Spleen (tissue), 11 donors: ENCODE measurements at regions not wholly inside any gene's neighbourhood (a gene's known extent, or its start where the extent isn't known, plus 50 kb on each side); places are given as distances from the start of the nearest gene placed in this dataset.

ENCODE experiments used
- DNase-seq: peaks from one replicate; pipeline ENCODE4 v3.0.0-alpha.2; 2020
- H3K27ac ChIP-seq, 8 donors: fragments of 200-600 bp; sonication (generic) in 7 of 8; 1 replicate in 4 of 8; 2 replicates in 4 of 8; pipeline versions ENCODE4 v1.5.0 to v1.8.0; 2016 to 2021; ENCODE audit warnings: inconsistent platforms in 4 of 8, mild to moderate bottlenecking in 4 of 8, moderate library complexity in 1 of 8
- H3K27me3 ChIP-seq, 7 donors: fragments of 200-600 bp; sonication (generic) in 6 of 7; replicated peaks in 1 of 7; 1 replicate in 4 of 7; 2 replicates in 3 of 7; pipeline versions ENCODE4 v1.5.0 to v1.8.0; 2016 to 2021; ENCODE audit warnings: inconsistent platforms in 3 of 7, mild to moderate bottlenecking in 1 of 7
- H3K36me3 ChIP-seq, 6 donors: fragments of 200-600 bp; sonication (generic) in 5 of 6; 1 replicate in 4 of 6; 2 replicates in 2 of 6; pipeline versions ENCODE4 v1.5.0 to v1.8.0; 2016 to 2021; ENCODE audit warnings: inconsistent platforms in 2 of 6
- H3K4me1 ChIP-seq, 6 donors: fragments of 200-600 bp; sonication (generic) in 5 of 6; 1 replicate in 3 of 6; 2 replicates in 3 of 6; pipeline versions ENCODE4 v1.5.0 to v1.8.0; 2016 to 2021; ENCODE audit warnings: inconsistent platforms in 3 of 6
- H3K4me3 ChIP-seq, 8 donors: fragments of 200-600 bp; sonication (generic) in 7 of 8; 1 replicate in 4 of 8; 2 replicates in 4 of 8; pipeline versions ENCODE4 v1.5.0 to v1.8.0; 2016 to 2021; ENCODE audit warnings: inconsistent platforms in 4 of 8, mild to moderate bottlenecking in 4 of 8, moderate library complexity in 2 of 8
- H3K9me3 ChIP-seq, 8 donors: fragments of 200-600 bp; sonication (generic) in 7 of 8; 1 replicate in 4 of 8; 2 replicates in 4 of 8; pipeline versions ENCODE4 v1.5.0 to v1.8.0; 2016 to 2021; ENCODE audit warnings: inconsistent platforms in 4 of 8
- POLR2A ChIP-seq, 3 donors: fragments of 450-650 bp; IDR thresholded peaks; one replicate each; pipeline ENCODE4 v1.5.1; 2017; ENCODE audit warnings: antibody characterized with exemption in 3 of 3, mild to moderate bottlenecking in 1 of 3
- POLR2AphosphoS5 ChIP-seq, 3 donors: sonication (generic); formaldehyde crosslinking; IDR thresholded peaks; one replicate each; pipeline ENCODE4 v1.5.1; 2017; ENCODE audit warnings: antibody characterized with exemption in 3 of 3
- WGBS, 5 donors: extraction: QIAGEN DNeasy Blood & Tissue Kit in 3 of 5; methylation state at CpG; one replicate each; pipeline versions ENCODE4 v1.1.5 to v1.1.7; 2013 to 2018; 5-methylcytosine and 5-hydroxymethylcytosine counted together
- intact Hi-C: fragments of 100-400 bp; cut with DNase I; formaldehyde crosslinking; loops from one replicate; pipeline ENCODE4 v1.15.0; 2023; ENCODE audit warnings: low total_unique reads
- TF ChIP-seq, protein P1 (sequence below), 11 experiments: fragments of 200-600 bp in 7 of 11; fragments of 450-650 bp in 4 of 11; sonication (generic) in 4 of 11; IDR thresholded peaks in 8 of 11; conservative IDR thresholded peaks in 3 of 11; 1 replicate in 7 of 11; 2 replicates in 4 of 11; pipeline versions ENCODE4 v1.4.0 to v1.8.0; 2016 to 2021; ENCODE audit warnings: antibody characterized with exemption in 11 of 11, inconsistent platforms in 4 of 11, mild to moderate bottlenecking in 1 of 11
- donor health status: healthy with polysubstance abuse.
- donor health status: DM: no; HTN: no; CAD: no; lungs with moderate emphysema.
- donor health status: DM: no; HTN: no; CAD: no.
- donor health status: Bipolar disorder and iron deficiency.
- donor health status: healthy.
- donor health status: DM: no; HTN: no; CAD: no.
- donor health status: DM: yes; HTN: yes; CAD: no.

DNA sequence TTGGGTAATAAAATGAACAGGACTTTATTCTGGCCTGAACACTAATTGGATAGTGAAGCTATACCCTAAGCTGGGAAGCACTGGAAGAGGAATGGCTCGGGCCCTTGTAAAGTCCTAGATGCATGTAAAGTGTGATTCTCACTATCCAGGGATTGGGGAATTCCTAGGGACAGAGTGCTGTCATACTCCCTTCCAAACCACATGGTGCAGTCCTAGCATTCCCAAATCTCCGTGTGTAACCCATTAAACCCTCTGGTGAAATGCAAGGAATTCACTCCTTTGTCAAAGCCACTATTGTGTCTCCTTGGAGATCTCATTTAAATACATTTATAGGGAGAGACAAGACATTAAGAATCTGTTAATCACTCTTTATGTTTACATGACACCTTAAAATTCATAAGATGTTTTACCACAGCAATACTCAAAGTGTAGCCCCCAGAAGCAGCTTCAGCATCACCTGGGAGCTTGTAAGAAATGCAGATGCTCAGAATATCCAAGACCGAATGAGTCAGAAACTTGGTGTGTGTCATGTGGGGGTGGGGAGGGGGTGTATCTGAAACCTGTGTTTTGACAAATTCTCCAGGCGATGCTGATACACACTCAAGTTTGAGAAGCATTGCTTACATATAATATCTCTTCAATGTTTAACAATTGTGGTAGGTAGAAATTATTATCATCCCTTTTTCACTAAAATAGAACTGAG lies 121.8 kb upstream of the NPHP3 start:
- TF ChIP-seq POLR2AphosphoS5 (IDR thresholded peaks at IDR 0.05) (no peak), POLR2A (IDR thresholded peaks at IDR 0.05) (no peak)
- TF ChIP-seq, protein P1, sequence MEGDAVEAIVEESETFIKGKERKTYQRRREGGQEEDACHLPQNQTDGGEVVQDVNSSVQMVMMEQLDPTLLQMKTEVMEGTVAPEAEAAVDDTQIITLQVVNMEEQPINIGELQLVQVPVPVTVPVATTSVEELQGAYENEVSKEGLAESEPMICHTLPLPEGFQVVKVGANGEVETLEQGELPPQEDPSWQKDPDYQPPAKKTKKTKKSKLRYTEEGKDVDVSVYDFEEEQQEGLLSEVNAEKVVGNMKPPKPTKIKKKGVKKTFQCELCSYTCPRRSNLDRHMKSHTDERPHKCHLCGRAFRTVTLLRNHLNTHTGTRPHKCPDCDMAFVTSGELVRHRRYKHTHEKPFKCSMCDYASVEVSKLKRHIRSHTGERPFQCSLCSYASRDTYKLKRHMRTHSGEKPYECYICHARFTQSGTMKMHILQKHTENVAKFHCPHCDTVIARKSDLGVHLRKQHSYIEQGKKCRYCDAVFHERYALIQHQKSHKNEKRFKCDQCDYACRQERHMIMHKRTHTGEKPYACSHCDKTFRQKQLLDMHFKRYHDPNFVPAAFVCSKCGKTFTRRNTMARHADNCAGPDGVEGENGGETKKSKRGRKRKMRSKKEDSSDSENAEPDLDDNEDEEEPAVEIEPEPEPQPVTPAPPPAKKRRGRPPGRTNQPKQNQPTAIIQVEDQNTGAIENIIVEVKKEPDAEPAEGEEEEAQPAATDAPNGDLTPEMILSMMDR (IDR thresholded peaks at IDR 0.05 in 8 of 11, conservative IDR thresholded peaks at IDR 0.05 in 3 of 11): no peak
- no peaks in the 10 kb centered on the region for H3K4me1 ChIP-seq
- intact Hi-C loops: no loop called here
- H3K4me3 ChIP-seq: no peak overlapping the region
- 61 to 75% (median 71%) methylated on average over 4 of the region's 4 CpGs for WGBS, 5 donors
- H3K27ac ChIP-seq: no peak overlapping the region
- H3K36me3 ChIP-seq: no peaks in the 10 kb centered on the region
- DNase-seq: no peak
- no peaks in the 10 kb centered on the region for H3K27me3 ChIP-seq
- no peaks in the 10 kb centered on the region for H3K9me3 ChIP-seq

- Histone ChIP-seq H3K36me3 (no peaks in the 10 kb centered on the region), H3K27ac (no peak overlapping the region), H3K4me1 (no peaks in the 10 kb centered on the region), H3K27me3 (no peaks in the 10 kb centered on the region), H3K9me3 (no peaks in the 10 kb centered on the region), H3K4me3 (no peak overlapping the region)
- no peak for DNase-seq
- no peak for TF ChIP-seq POLR2AphosphoS5 (IDR thresholded peaks at IDR 0.05)
- intact Hi-C loops: no loop called here
- 73 to 83% (median 81%) methylated on average over 3 of the region's 3 CpGs for WGBS, 5 donors
Measured at GRCh38 chr3:132843349-132843748, 121.1 kb upstream of the NPHP3 start.

DNA sequence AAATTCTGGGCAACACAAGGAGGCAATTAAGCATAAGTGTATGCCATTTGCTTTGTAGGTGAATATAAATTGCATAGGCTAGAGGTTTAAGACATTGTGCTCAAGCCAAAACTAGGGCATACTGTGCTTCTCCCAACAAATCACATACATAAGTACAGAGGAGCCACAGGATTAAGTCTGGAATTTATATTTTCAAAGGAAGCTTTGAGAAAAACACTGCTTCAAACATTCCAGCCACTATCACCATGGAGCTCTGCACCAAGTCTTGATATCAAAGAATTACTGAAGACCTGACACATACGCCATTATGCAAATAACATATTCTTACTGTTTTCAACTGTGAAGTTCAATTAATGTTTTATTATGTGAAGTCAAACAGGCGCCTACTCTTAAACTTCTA lies 119.4 kb upstream of the NPHP3 start:
- Histone ChIP-seq H3K27ac (no peak overlapping the region), H3K4me1 (no peaks in the 10 kb centered on the region), H3K27me3 (no peaks in the 10 kb centered on the region), H3K9me3 (no peaks in the 10 kb centered on the region), H3K36me3 (no peaks in the 10 kb centered on the region), H3K4me3 (no peak overlapping the region)
- 90 to 100% (median 91%) methylated on average over 2 of the region's 2 CpGs for WGBS, 5 donors
- DNase-seq: no peak
- TF ChIP-seq POLR2A (IDR thresholded peaks at IDR 0.05) (no peak), POLR2AphosphoS5 (IDR thresholded peaks at IDR 0.05) (no peak)
- TF ChIP-seq, protein P1 (IDR thresholded peaks at IDR 0.05 in 8 of 11, conservative IDR thresholded peaks at IDR 0.05 in 3 of 11): no peak
- intact Hi-C loops: no loop called here

GRCh38 chr3:132840201-132840700 lies 118.0 kb upstream of the NPHP3 start:
- intact Hi-C loops: no loop called here
- no peaks in the 10 kb centered on the region for H3K9me3 ChIP-seq
- WGBS, 5 donors: 25 to 94% (median 89%) methylated on average over 3 of the region's 3 CpGs

More at GRCh38 chr3:132840201-132840700, 118.0 kb upstream of the NPHP3 start:
- no peak for DNase-seq
- Histone ChIP-seq H3K27me3 (no peaks in the 10 kb centered on the region), H3K4me1 (no peaks in the 10 kb centered on the region), H3K36me3 (no peaks in the 10 kb centered on the region), H3K4me3 (no peak overlapping the region), H3K27ac (no peak overlapping the region)
- TF ChIP-seq POLR2AphosphoS5 (IDR thresholded peaks at IDR 0.05) (no peak), POLR2A (IDR thresholded peaks at IDR 0.05) (no peak)
- TF ChIP-seq, protein P1 (IDR thresholded peaks at IDR 0.05 in 8 of 11, conservative IDR thresholded peaks at IDR 0.05 in 3 of 11): no peak
